ENCODE measurements at regions not wholly inside any gene's neighbourhood (a gene's known extent, or its start where the extent isn't known, plus 50 kb on each side); places are given as distances from the start of the nearest gene placed in this dataset.

DNA sequence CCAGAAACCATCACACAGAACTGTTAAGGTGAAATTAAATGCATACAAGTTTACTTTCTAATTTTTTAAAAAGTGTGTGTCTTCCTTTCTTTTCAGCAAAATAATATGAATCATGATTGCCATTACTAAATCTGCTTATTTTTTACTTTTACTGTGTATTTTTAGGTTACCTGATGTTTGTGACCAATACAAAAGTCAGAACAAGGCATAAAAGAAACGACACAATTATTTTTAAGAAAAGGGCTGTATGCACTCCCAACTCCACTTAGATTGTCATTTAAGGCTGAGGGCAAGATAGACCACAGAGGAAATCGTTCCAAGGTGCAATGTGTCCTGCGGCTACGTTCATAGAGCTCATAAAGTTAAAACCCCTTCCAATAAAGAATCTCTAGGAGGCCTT, 797.0 kb downstream of the TDRD15 start:
- no peak overlapping the region for H3K27ac Mint-ChIP-seq (ENCODE audit: unreplicated experiment)
- H3K4me1 Mint-ChIP-seq = no peaks in the 10 kb centered on the region
- peaks cover 3% of the 10 kb centered on the region for H3K9me3 Mint-ChIP-seq
- H3K4me3 Mint-ChIP-seq = no peak overlapping the region
- H3K27me3 Mint-ChIP-seq (ENCODE audit: low read depth) = no peaks in the 10 kb centered on the region
- TF ChIP-seq, protein P1, sequence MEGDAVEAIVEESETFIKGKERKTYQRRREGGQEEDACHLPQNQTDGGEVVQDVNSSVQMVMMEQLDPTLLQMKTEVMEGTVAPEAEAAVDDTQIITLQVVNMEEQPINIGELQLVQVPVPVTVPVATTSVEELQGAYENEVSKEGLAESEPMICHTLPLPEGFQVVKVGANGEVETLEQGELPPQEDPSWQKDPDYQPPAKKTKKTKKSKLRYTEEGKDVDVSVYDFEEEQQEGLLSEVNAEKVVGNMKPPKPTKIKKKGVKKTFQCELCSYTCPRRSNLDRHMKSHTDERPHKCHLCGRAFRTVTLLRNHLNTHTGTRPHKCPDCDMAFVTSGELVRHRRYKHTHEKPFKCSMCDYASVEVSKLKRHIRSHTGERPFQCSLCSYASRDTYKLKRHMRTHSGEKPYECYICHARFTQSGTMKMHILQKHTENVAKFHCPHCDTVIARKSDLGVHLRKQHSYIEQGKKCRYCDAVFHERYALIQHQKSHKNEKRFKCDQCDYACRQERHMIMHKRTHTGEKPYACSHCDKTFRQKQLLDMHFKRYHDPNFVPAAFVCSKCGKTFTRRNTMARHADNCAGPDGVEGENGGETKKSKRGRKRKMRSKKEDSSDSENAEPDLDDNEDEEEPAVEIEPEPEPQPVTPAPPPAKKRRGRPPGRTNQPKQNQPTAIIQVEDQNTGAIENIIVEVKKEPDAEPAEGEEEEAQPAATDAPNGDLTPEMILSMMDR (conservative IDR thresholded peaks at IDR 0.05) = no peak
- no peak for DNase-seq (ENCODE audit: low read depth, low spot score)
- H3K36me3 Mint-ChIP-seq (ENCODE audit: low read depth) = no peaks in the 10 kb centered on the region

DNA sequence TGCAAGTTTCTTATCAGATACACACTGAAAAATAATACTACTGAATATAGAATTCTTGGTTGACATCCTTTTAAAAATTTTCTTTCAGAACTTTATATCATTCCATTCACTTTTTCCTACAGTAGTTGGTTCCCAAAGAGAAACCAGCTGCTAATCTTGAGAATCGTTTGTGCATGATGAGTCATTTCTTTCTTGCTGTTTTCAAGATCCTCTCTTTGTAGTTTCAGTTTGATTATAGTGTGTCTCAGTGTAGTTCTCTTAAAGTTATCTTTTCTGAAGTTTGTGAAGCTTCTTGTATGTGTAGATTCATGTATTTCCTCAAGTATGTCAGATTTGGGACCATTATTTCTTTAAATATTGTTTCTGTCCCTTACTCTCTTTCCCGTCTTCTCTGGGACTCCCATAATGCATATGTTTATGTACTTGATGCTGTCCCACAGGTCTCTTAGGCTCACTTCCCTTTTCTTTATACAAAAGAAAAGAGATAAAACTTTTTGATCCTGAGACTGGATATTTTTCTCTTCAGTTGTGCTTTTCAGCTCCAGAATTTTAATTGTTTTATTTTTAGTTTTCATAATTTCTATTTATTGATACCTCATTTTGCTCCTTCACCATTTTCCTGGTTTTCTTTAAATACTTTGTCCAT, 801.0 kb downstream of the TDRD15 start:
- no peaks in the 10 kb centered on the region for H3K36me3 Mint-ChIP-seq (ENCODE audit: low read depth)
- no peak for DNase-seq (ENCODE audit: low read depth, low spot score)
- H3K4me3 Mint-ChIP-seq = no peak overlapping the region
- TF ChIP-seq, protein P1 (conservative IDR thresholded peaks at IDR 0.05) = no peak
- peaks cover 3% of the 10 kb centered on the region for H3K9me3 Mint-ChIP-seq
- no peaks in the 10 kb centered on the region for H3K4me1 Mint-ChIP-seq
- no peak overlapping the region for H3K27ac Mint-ChIP-seq (ENCODE audit: unreplicated experiment)
- H3K27me3 Mint-ChIP-seq (ENCODE audit: low read depth) = no peaks in the 10 kb centered on the region

DNA sequence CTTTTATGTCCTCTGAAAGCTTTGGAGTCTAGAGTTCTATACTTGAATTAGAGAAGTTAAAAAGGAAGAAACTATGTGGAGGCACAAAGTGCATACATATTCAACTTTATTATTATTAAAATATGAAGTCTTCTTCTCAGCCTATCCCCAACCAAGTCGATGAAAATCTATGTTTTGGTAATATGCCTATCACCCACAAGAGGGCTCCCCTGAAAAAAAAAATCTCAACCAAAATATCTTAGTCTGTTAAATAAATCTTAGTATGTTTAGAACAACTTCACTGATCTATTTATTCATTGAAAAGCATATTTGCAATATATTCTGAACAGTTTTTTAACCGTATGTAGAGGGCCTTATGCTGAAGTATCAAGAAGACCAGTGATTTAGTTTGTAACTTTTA, 804.5 kb downstream of the TDRD15 start:
- no peak overlapping the region for H3K4me3 Mint-ChIP-seq
- TF ChIP-seq, protein P1 (conservative IDR thresholded peaks at IDR 0.05) = peak; percentile 49

DNA sequence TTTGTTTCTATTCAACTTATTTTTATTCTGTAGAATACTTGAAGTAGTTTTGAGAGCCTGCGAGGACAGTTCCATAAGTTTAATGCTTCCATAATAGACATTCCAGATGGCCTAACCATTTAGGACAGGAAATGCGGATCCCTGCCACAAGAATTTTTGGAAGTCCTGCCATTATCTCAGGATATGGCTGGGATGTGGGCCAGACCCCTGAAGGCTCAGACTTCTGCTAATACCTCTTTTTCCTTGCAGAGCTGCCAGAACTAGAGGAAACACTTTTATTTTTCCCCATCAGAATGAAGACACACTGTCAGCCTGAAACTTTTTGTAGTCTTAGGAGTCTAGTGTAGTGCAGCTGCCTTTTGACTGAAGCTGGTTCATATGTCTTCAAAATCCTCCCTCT, 806.5 kb downstream of the TDRD15 start:
- no peaks in the 10 kb centered on the region for H3K36me3 Mint-ChIP-seq (ENCODE audit: low read depth)
- TF ChIP-seq, protein P1 (conservative IDR thresholded peaks at IDR 0.05) = no peak
- peaks cover 2% of the 10 kb centered on the region for H3K27me3 Mint-ChIP-seq (ENCODE audit: low read depth)
- H3K27ac Mint-ChIP-seq (ENCODE audit: unreplicated experiment) = no peak overlapping the region
- peaks cover 3% of the 10 kb centered on the region for H3K9me3 Mint-ChIP-seq
- no peaks in the 10 kb centered on the region for H3K4me1 Mint-ChIP-seq
- no peak overlapping the region for H3K4me3 Mint-ChIP-seq
- no peak for DNase-seq (ENCODE audit: low read depth, low spot score)

More for the DNA sequence above, 804.5 kb downstream of the TDRD15 start:
- Mint-ChIP-seq H3K36me3 (ENCODE audit: low read depth) (no peaks in the 10 kb centered on the region), H3K9me3 (peaks cover 3% of the 10 kb centered on the region), H3K4me1 (no peaks in the 10 kb centered on the region), H3K27me3 (ENCODE audit: low read depth) (peaks cover 2% of the 10 kb centered on the region), H3K27ac (ENCODE audit: unreplicated experiment) (no peak overlapping the region)
- DNase-seq (ENCODE audit: low read depth, low spot score) = no peak

DNA sequence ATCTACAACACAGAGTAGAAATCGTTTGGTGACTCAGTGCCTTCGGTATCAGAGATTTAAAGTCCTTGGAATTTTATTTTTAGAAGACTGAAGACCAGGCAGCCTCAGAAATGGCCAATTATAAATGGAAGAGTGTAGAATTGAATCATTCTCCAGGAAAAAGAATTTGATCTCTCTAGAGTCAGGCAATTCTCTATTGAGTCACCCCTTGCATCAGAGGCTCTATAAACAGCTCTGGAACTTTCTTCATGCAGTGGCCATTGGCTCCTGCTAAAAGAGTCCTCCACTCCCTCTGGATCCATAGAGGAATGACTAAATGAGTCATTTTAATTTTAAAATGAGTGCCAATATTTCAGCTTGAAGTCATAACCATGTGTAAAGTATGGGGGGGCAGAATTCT, 816.2 kb downstream of the TDRD15 start:
- no peak overlapping the region for H3K4me3 Mint-ChIP-seq
- DNase-seq (ENCODE audit: low read depth, low spot score) = no peak
- TF ChIP-seq, protein P1 (conservative IDR thresholded peaks at IDR 0.05) = no peak
- no peaks in the 10 kb centered on the region for H3K4me1 Mint-ChIP-seq
- H3K27me3 Mint-ChIP-seq (ENCODE audit: low read depth) = no peaks in the 10 kb centered on the region
- no peaks in the 10 kb centered on the region for H3K9me3 Mint-ChIP-seq
- no peak overlapping the region for H3K27ac Mint-ChIP-seq (ENCODE audit: unreplicated experiment)
- H3K36me3 Mint-ChIP-seq (ENCODE audit: low read depth) = no peaks in the 10 kb centered on the region

All from neural crest cell (in vitro differentiated cells).